ENCODE measurements at regions not wholly inside any gene's neighbourhood (a gene's known extent, or its start where the extent isn't known, plus 50 kb on each side); places are given as distances from the start of the nearest gene placed in this dataset.

DNA sequence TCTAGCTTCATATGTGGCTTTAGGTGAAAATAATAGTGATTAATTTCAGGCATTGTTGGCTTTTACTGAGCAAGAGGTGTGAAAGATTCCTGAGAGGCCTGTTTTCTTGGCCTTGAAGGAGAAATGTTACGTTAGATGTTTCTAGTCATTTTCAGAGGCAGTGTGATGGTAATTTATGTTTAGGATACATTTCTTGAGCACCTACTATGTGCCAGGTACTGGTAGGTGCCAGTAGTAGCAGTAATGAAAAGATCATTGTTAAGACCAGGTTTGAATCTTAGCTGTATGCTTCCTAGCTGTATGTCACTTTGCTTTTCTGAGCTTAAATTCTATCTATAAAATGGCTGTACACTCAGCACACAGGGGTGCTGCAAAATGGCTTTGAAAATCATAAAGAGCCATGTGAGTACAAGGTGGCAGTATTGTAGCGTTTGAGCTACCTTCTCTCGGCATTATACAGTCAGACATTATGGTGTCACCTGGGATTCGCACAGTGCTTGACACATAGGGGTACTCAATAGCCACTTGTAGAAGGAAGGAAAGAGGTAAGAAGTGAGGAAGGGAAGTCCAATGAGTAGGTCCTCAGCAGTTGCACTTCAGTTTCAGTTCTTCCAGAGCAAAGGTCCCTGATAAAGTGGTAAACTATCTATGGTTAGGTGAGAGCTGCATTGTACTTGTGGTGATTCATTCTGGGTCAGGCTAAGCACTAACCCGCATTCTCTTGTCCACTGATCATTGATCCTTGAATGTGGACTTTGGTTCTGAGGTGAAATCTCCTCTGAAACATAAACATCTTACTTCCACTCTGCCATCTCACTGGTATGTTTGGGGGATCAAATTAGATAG is 166.5 kb upstream of the NR3C1 start (continued):
- TF ChIP-seq ZNF761 (CRISPR knock-in tag; conservative IDR thresholded peaks at IDR 0.05) (no peak), ZNF496 (CRISPR knock-in tag; IDR thresholded peaks at IDR 0.05; ENCODE audit: insufficient replicate concordance) (no peak), MEIS2 (CRISPR knock-in tag; IDR thresholded peaks at IDR 0.05) (no peak), ZNF607 (CRISPR knock-in tag; IDR thresholded peaks at IDR 0.05; ENCODE audit: borderline replicate concordance) (no peak), PITX1 (CRISPR knock-in tag; IDR thresholded peaks at IDR 0.05) (no peak), ZNF383 (CRISPR knock-in tag; IDR thresholded peaks at IDR 0.05; ENCODE audit: borderline replicate concordance) (no peak), PHB2 (IDR thresholded peaks at IDR 0.05; ENCODE audit: partially characterized antibody) (no peak), ZSCAN25 (CRISPR knock-in tag; IDR thresholded peaks at IDR 0.05) (no peak), ZNF839 (CRISPR knock-in tag; IDR thresholded peaks at IDR 0.05; ENCODE audit: borderline replicate concordance) (no peak), ZNF570 (CRISPR knock-in tag; IDR thresholded peaks at IDR 0.05; ENCODE audit: borderline replicate concordance) (no peak), ZSCAN31 (CRISPR knock-in tag; IDR thresholded peaks at IDR 0.05; ENCODE audit: low read depth) (0 out of 2 replicates have a peak, but pooled peaks have one; percentile 45), MTA1 (CRISPR knock-in tag; IDR thresholded peaks at IDR 0.05; ENCODE audit: borderline replicate concordance) (no peak), AGO1 (IDR thresholded peaks at IDR 0.05; ENCODE audit: low read depth, low read length, poor library complexity, severe bottlenecking) (no peak), DMAP1 (CRISPR knock-in tag; IDR thresholded peaks at IDR 0.05) (no peak)
- TF ChIP-seq, protein P1, sequence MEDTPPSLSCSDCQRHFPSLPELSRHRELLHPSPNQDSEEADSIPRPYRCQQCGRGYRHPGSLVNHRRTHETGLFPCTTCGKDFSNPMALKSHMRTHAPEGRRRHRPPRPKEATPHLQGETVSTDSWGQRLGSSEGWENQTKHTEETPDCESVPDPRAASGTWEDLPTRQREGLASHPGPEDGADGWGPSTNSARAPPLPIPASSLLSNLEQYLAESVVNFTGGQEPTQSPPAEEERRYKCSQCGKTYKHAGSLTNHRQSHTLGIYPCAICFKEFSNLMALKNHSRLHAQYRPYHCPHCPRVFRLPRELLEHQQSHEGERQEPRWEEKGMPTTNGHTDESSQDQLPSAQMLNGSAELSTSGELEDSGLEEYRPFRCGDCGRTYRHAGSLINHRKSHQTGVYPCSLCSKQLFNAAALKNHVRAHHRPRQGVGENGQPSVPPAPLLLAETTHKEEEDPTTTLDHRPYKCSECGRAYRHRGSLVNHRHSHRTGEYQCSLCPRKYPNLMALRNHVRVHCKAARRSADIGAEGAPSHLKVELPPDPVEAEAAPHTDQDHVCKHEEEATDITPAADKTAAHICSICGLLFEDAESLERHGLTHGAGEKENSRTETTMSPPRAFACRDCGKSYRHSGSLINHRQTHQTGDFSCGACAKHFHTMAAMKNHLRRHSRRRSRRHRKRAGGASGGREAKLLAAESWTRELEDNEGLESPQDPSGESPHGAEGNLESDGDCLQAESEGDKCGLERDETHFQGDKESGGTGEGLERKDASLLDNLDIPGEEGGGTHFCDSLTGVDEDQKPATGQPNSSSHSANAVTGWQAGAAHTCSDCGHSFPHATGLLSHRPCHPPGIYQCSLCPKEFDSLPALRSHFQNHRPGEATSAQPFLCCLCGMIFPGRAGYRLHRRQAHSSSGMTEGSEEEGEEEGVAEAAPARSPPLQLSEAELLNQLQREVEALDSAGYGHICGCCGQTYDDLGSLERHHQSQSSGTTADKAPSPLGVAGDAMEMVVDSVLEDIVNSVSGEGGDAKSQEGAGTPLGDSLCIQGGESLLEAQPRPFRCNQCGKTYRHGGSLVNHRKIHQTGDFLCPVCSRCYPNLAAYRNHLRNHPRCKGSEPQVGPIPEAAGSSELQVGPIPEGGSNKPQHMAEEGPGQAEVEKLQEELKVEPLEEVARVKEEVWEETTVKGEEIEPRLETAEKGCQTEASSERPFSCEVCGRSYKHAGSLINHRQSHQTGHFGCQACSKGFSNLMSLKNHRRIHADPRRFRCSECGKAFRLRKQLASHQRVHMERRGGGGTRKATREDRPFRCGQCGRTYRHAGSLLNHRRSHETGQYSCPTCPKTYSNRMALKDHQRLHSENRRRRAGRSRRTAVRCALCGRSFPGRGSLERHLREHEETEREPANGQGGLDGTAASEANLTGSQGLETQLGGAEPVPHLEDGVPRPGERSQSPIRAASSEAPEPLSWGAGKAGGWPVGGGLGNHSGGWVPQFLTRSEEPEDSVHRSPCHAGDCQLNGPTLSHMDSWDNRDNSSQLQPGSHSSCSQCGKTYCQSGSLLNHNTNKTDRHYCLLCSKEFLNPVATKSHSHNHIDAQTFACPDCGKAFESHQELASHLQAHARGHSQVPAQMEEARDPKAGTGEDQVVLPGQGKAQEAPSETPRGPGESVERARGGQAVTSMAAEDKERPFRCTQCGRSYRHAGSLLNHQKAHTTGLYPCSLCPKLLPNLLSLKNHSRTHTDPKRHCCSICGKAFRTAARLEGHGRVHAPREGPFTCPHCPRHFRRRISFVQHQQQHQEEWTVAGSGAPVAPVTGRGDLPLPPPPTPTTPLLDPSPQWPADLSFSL (CRISPR knock-in tag; IDR thresholded peaks at IDR 0.05), result no peak
- TF ChIP-seq, protein P2, sequence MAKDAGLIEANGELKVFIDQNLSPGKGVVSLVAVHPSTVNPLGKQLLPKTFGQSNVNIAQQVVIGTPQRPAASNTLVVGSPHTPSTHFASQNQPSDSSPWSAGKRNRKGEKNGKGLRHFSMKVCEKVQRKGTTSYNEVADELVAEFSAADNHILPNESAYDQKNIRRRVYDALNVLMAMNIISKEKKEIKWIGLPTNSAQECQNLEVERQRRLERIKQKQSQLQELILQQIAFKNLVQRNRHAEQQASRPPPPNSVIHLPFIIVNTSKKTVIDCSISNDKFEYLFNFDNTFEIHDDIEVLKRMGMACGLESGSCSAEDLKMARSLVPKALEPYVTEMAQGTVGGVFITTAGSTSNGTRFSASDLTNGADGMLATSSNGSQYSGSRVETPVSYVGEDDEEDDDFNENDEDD (CRISPR knock-in tag; IDR thresholded peaks at IDR 0.05; ENCODE audit: borderline replicate concordance), result no peak
- TF ChIP-seq, protein P3, sequence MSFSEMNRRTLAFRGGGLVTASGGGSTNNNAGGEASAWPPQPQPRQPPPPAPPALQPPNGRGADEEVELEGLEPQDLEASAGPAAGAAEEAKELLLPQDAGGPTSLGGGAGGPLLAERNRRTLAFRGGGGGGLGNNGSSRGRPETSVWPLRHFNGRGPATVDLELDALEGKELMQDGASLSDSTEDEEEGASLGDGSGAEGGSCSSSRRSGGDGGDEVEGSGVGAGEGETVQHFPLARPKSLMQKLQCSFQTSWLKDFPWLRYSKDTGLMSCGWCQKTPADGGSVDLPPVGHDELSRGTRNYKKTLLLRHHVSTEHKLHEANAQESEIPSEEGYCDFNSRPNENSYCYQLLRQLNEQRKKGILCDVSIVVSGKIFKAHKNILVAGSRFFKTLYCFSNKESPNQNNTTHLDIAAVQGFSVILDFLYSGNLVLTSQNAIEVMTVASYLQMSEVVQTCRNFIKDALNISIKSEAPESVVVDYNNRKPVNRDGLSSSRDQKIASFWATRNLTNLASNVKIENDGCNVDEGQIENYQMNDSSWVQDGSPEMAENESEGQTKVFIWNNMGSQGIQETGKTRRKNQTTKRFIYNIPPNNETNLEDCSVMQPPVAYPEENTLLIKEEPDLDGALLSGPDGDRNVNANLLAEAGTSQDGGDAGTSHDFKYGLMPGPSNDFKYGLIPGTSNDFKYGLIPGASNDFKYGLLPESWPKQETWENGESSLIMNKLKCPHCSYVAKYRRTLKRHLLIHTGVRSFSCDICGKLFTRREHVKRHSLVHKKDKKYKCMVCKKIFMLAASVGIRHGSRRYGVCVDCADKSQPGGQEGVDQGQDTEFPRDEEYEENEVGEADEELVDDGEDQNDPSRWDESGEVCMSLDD (CRISPR knock-in tag; IDR thresholded peaks at IDR 0.05; ENCODE audit: borderline replicate concordance), result no peak
- TF ChIP-seq, protein P4, sequence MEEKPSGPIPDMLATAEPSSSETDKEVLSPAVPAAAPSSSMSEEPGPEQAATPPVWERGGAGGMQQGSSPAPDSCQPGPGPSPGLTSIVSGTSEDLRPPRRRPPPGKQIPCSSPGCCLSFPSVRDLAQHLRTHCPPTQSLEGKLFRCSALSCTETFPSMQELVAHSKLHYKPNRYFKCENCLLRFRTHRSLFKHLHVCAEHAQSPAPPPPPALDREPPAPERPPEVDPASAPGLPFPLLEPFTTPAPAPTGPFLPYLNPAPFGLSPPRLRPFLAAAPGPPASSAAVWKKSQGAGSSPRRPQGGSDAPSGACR (CRISPR knock-in tag; IDR thresholded peaks at IDR 0.05), result 0 out of 2 replicates have a peak, but pooled peaks have one; percentile 54

All from HepG2 (cell line).